T follicular helper cell (primary cell): ENCODE measurements at regions not wholly inside any gene's neighbourhood (a gene's known extent, or its start where the extent isn't known, plus 50 kb on each side); places are given as distances from the start of the nearest gene placed in this dataset.
"Not testable (repeated sequence)": the region's sequence is repeated elsewhere in the genome, so short reads cannot be mapped to it uniquely, and the experiment has no call there.

Experiments
- DNase-seq: peaks from one replicate; pipeline ENCODE4 v3.0.0-alpha.2; 2020; ENCODE audit warnings: low read depth

DNA sequence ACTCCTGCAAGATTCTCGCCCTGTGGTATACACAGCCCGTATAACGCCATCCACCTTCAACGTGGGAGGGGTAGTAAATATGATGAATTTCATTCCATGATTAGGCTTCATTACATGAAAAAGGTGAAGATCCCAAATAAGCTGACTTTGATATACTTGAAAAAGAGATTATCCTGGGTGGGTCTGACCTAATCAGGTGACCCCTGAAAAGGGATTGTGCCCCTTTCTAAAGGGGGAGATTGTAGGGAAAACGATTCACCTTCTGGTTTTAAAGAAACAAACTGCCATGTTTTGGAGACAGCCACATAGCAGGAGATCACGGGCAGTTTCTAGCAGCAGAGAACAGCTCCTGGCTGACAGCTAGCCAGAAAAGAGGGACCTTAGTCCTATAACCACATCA, 155.1 kb upstream of the SMLR1 start:
- no peak for DNase-seq

- no peak for DNase-seq
Observed at GRCh38 chr6:130674604-130675003, 152.6 kb upstream of the SMLR1 start.

GRCh38 chr6:130675072-130675471, 152.1 kb upstream of the SMLR1 start:
- no peak for DNase-seq

DNA sequence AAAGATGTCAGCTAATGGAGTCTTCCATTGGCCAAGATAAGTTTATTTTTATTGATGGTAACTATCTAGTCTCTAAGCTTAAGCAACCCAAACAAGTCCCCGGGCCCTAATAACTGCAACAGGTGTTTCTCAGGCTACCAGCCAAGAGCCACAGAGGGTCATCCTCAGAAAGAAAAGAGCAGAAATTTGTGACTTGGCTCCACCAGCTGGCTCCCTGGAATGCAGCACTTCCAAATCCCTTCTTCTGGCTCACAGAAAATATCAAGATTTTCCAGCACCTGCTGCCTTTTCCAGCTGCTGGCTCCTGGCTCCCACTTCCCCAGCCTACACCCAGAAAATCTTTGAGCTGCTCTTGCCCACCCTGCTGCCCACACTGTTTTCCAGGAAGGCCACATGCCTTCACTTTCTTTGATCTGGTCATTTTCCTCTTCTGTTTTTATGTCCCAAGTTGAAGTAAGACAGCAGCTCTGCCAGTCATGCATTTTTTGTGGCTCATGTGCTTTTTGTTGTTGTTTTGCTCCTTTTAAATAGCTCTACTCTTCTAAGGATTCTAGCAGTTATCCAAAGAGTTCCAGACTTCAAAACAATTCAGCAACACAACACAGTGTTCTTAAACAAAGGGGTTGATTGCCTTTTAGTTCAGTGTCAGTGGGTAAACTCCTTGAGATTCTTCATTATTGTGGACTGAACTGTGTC, 151.0 kb upstream of the SMLR1 start:
- DNase-seq, result no peak

DNA sequence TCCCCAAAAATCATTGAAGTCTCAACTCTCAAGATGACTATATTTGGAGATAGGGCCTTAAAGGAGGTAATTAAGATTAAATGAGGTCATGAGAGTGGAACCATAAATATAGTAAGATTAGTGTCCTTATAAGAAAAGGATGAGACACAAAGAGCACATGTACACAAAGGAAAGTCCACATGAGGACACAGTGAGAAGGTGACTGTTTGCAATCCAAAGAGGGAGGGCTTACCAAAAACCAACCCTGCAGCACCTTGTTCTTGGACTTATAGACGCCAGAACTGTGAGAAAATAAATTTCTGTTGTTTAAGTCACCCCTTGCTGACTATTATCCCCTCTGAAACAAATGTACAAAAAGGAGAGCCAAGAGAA, 150.4 kb upstream of the SMLR1 start:
- DNase-seq, result no peak

GRCh38 chr6:130677312-130677711, 149.9 kb upstream of the SMLR1 start:
- DNase-seq, result no peak

DNA sequence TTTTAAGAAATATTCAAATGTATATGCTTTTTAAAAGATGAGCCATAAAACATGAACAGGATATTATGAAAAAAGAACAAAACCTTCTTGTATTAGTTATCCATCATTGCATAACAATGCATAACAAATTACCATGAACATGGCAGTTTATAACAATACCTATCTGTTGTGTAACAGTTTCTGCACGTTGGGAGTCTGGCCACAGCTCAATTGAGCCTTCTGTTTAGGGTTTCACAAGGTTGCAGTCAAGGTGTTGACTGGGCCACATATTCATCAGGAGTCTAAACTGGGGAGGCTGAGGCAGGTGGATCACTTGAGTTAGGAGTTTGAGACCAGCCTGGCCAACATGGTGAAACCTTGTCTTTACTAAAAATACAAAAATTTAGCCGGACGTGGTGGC, 149.4 kb upstream of the SMLR1 start:
- no peak for DNase-seq

DNA sequence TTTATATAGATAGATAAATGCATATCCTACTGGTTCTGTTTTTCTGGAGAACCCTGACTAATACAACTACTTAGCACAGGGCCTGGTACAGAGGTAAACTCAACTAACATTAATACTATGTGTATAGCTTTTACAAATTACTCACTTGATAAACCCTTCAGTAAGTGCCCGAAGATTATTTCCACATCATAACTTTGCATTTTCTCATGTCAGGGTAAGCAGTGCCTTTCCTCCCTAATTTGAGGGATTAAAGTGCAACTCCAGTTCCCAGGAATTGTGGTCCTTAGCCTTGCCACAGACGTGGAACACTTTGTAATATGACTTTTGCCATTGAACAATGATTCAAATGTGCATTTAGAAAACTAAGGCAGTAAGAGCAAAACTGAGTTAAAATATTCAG, 147.5 kb upstream of the SMLR1 start:
- no peak for DNase-seq

DNA sequence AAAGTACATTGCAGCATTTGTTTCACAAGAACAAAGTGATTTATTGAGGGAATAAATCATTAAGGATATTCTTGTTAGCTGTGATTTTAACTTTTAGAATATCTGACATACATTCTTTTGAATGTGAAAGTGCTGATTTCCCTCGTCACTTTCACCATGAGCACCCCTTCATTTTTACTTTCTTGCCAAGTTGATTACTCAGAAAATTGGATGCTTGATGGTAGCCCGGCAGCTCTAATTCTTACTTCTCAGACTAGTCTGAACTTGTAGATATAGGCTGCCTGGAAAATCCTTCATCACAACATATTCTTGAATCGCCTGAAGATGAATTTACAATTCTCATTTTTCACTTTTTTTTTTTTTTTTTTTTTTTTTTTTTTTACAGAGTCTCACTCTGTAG, 147.1 kb upstream of the SMLR1 start:
- DNase-seq, result no peak

GRCh38 chr6:130681028-130681427, 146.2 kb upstream of the SMLR1 start:
- no peak for DNase-seq

GRCh38 chr6:130682066-130682465, 145.1 kb upstream of the SMLR1 start:
- no peak for DNase-seq

DNA sequence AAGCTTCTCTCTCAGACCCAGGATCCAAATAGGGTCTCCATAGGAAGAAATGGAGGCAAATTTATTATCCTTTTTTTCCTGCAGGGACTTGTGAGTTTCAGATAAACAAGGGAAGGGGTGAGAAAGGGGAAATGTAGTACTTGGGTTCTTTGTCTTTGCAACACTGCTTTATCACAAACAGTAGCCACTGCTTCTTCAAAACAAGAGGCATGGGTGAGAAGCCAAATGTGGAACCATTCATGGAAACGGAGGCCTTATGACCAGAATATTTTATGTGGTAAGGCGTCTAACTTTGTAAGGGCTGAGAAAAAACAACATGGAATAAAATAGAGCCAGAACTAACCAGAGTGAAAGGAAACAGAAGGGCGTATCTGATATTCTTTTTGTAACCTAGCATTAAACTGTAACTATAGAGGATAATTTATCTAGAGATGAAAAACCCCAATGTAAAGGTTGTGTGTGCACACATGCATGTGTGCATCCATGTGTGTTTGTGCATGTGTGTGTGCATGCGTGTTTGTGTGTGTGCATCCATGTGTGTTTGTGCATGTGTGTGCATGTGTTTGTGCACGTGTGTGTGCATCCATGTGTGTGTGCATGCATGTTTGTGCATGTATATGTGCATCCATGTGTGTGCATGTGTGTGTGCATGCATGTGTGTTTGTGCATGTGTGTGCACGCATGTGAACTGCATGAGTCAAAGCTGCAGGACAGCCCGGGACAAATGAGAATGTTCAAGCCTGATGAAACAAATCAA, 143.3 kb upstream of the SMLR1 start:
- no peak for DNase-seq

GRCh38 chr6:130692659-130693058, 134.5 kb upstream of the SMLR1 start:
- DNase-seq, result no peak

DNA sequence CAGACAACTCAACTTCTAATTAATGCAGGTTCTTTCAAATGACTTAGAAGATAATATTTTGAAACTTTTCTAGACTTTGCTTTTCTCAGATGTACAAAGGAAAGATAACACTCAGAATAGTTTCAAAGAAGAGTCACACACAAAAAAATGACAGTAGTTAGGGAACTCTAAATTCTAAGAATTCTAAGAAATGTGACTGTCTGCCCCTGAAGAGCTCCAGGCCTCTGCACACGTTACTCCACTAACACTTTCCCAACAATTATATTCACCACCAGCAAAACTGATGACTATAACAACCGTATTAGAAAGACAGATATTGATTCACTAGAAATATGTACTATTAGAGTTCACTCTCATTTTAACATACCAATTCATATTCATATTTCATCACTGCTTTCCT, 133.3 kb upstream of the SMLR1 start:
- no peak for DNase-seq

DNA sequence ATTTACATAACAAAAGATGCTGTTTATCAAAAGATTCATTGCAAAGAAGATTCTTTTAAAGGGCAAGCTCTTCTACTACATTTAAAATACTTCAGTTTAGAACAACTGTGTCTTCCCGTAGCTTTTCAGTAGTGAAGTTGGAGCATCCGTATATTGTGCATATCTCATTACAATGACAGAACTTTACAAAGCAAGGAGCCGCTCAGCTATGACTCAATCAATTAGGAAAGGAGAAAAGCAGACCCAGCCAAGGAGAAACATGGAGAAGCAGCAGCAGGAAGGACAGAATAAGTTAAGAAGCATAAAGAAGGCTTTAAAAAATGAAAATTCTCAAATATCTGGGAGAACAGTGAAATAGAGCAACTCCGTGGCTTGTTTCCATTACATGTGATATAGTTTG, 132.6 kb upstream of the SMLR1 start:
- no peak for DNase-seq

GRCh38 chr6:130696806-130697205, 130.4 kb upstream of the SMLR1 start:
- DNase-seq, result no peak

GRCh38 chr6:130697271-130697994, 129.8 kb upstream of the SMLR1 start:
- no peak for DNase-seq

DNA sequence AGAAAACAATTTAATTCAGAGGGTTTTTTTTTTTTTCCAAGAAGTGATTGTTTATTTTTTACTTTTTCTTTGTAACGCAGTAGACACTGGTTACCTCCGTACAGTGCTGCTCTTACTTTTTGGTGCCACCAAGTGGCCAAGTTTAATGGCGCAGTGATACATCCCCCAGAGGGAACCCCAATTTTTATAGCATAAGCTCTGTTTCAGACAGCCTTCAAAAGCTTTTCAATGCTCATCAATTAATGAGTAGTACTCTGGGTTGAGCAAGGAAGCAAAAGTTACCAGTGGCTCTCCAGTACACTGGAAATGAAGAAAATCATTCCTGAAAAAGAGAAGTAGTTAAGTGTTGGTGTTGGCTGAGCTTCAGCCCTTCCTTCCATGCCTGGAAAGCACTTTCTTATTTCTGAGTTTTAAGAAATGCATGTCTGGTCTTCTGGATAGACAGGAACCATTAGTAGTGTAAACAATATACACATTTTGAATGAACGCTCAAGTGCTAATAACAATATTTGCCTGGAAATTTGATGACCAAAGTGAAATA, 129.1 kb upstream of the SMLR1 start:
- peak; percentile 17 for DNase-seq

- no peak for DNase-seq
Observed at GRCh38 chr6:130699742-130700141, 127.5 kb upstream of the SMLR1 start.

DNA sequence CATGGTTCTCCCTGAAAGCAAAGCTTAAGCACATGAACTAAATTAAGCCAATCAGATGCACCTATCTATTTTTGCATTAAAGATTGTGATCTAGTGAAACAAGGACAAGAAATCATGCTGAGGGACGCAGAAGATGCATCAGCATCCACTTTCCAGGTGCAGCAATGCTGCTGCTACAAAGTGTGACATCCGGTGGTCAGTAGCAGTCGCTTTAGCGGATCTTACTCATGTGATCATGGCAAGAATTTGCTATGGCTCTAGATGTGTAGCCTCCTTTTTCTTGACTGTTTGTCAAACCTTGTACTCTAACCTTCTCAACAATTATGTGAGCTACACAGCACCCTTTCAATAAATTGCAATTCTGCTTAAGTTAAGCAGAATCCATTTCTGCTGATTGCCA, 126.8 kb upstream of the SMLR1 start:
- DNase-seq, result no peak

GRCh38 chr6:130708338-130708737, 118.9 kb upstream of the SMLR1 start:
- no peak for DNase-seq

GRCh38 chr6:130711641-130712040, 115.6 kb upstream of the SMLR1 start:
- DNase-seq, result not testable (repeated sequence)

GRCh38 chr6:130713144-130713543, 114.1 kb upstream of the SMLR1 start:
- no peak for DNase-seq
